GM18499 (cell line): ENCODE measurements at regions not wholly inside any gene's neighbourhood (a gene's known extent, or its start where the extent isn't known, plus 50 kb on each side); places are given as distances from the start of the nearest gene placed in this dataset.
"Not testable (repeated sequence)": the region's sequence is repeated elsewhere in the genome, so short reads cannot be mapped to it uniquely, and the experiment has no call there.

ENCODE experiments used
- ATAC-seq: cut with Tn5 transposase; IDR thresholded peaks from one replicate; pipeline ENCODE4 v1.9.1; 2021; ENCODE audit warnings: moderate number of reproducible peaks; ENCODE audit not compliant: insufficient read depth, unreplicated experiment

- no peak for ATAC-seq
These were observed 1380.5 kb upstream of the WWC1 start for GRCh38 chr5:166910995-166911394.

GRCh38 chr5:166916021-166916420, 1375.4 kb upstream of the WWC1 start:
- no peak for ATAC-seq

- no peak for ATAC-seq
These were observed 1365.3 kb upstream of the WWC1 start for GRCh38 chr5:166926138-166926537.

- ATAC-seq, result not testable (repeated sequence)
These were observed 1364.5 kb upstream of the WWC1 start for GRCh38 chr5:166926806-166927475.

GRCh38 chr5:166936351-166936750, 1355.1 kb upstream of the WWC1 start:
- ATAC-seq, result no peak

GRCh38 chr5:166938071-166938470, 1353.4 kb upstream of the WWC1 start:
- ATAC-seq, result no peak

- ATAC-seq, result no peak
These were observed 1348.5 kb upstream of the WWC1 start for GRCh38 chr5:166942948-166943347.

- ATAC-seq, result no peak
These were observed 1344.4 kb upstream of the WWC1 start for GRCh38 chr5:166947045-166947444.

- ATAC-seq, result no peak
These were observed 1342.8 kb upstream of the WWC1 start for GRCh38 chr5:166948679-166949078.

- ATAC-seq, result no peak
These were observed 1339.4 kb upstream of the WWC1 start for GRCh38 chr5:166952048-166952447.

- ATAC-seq, result no peak
These were observed 1333.7 kb upstream of the WWC1 start for GRCh38 chr5:166957782-166958181.

- ATAC-seq, result no peak
These were observed 1331.7 kb upstream of the WWC1 start for GRCh38 chr5:166959766-166960165.

GRCh38 chr5:166961028-166961427, 1330.4 kb upstream of the WWC1 start:
- no peak for ATAC-seq

GRCh38 chr5:166961913-166962312, 1329.5 kb upstream of the WWC1 start:
- no peak for ATAC-seq

- ATAC-seq, result no peak
These were observed 1329.0 kb upstream of the WWC1 start for GRCh38 chr5:166962461-166962860.

GRCh38 chr5:166963596-166963995, 1327.8 kb upstream of the WWC1 start:
- no peak for ATAC-seq

GRCh38 chr5:166977911-166978422, 1313.5 kb upstream of the WWC1 start:
- no peak for ATAC-seq

- ATAC-seq, result no peak
These were observed 1312.0 kb upstream of the WWC1 start for GRCh38 chr5:166979307-166979895.

GRCh38 chr5:166980666-166981065, 1310.8 kb upstream of the WWC1 start:
- ATAC-seq, result no peak

GRCh38 chr5:166982226-166982625, 1309.2 kb upstream of the WWC1 start:
- ATAC-seq, result no peak

GRCh38 chr5:166991601-166992000, 1299.8 kb upstream of the WWC1 start:
- ATAC-seq, result no peak

GRCh38 chr5:166992108-166992507, 1299.3 kb upstream of the WWC1 start:
- no peak for ATAC-seq
